NB4 (cell line): ENCODE measurements at regions not wholly inside any gene's neighbourhood (a gene's known extent, or its start where the extent isn't known, plus 50 kb on each side); places are given as distances from the start of the nearest gene placed in this dataset.

Experiments used
- MYC ChIP-seq: IDR thresholded peaks from 2 replicates; pipeline ENCODE4 v1.6.1; 2011; ENCODE audit warnings: low read depth, low read length
- POLR2A ChIP-seq: IDR thresholded peaks from 2 replicates; pipeline ENCODE4 v1.6.1; 2011; ENCODE audit warnings: mild to moderate bottlenecking; ENCODE audit not compliant: insufficient read length; ENCODE audit errors: extremely low read depth
- TF ChIP-seq, protein P1 (sequence below): IDR thresholded peaks from one replicate; pipeline ENCODE4 v1.5.1; 2012; ENCODE audit warnings: low read depth, low read length
- TF ChIP-seq, protein P2 (sequence below): IDR thresholded peaks from 2 replicates; pipeline ENCODE4 v1.6.1; 2011; ENCODE audit warnings: low read depth, low read length

DNA sequence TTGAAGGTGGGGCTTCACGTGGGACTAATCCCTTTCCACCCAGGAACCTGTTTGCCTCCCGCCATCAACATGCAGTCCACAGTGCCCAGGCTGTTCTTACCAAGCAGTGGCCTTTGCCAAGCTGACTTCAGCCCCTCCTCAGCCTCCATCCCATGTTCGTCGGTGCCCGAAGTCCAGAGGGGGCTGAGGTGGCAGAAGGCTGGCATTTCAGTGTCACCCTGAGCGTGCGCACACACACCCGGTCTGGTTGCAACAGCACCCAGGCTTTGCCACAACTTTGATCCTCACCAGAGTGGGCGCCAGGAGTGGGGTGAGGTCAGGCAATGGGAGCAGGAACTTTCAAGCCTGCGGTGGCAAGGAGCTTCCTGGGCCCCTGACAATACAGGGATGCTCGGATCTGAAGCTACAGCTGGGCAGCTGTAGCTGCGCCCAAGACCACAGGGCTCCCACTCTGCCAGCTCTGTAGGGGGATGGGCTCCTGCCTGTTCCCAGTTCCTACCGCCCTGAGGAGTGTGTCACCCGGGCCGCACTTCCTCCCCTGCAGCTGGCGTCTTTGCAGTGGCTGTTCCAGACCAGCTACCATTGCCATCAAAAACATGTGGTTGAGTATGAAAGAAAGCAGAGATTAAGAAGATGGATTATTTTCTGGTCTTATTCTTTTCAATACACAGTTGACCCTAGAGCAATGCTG lies 428.0 kb downstream of the EPHA5 start:
- TF ChIP-seq POLR2A, result no peak
- TF ChIP-seq, protein P1, sequence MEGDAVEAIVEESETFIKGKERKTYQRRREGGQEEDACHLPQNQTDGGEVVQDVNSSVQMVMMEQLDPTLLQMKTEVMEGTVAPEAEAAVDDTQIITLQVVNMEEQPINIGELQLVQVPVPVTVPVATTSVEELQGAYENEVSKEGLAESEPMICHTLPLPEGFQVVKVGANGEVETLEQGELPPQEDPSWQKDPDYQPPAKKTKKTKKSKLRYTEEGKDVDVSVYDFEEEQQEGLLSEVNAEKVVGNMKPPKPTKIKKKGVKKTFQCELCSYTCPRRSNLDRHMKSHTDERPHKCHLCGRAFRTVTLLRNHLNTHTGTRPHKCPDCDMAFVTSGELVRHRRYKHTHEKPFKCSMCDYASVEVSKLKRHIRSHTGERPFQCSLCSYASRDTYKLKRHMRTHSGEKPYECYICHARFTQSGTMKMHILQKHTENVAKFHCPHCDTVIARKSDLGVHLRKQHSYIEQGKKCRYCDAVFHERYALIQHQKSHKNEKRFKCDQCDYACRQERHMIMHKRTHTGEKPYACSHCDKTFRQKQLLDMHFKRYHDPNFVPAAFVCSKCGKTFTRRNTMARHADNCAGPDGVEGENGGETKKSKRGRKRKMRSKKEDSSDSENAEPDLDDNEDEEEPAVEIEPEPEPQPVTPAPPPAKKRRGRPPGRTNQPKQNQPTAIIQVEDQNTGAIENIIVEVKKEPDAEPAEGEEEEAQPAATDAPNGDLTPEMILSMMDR, result no peak
- TF ChIP-seq, protein P2, sequence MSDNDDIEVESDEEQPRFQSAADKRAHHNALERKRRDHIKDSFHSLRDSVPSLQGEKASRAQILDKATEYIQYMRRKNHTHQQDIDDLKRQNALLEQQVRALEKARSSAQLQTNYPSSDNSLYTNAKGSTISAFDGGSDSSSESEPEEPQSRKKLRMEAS, result no peak
- TF ChIP-seq MYC, result no peak
